Thyroid gland (tissue), 4 donors: ENCODE measurements at regions not wholly inside any gene's neighbourhood (a gene's known extent, or its start where the extent isn't known, plus 50 kb on each side); places are given as distances from the start of the nearest gene placed in this dataset.

ENCODE experiments used
- DNase-seq, 2 donors: peaks; one replicate each; pipeline ENCODE4 v3.0.0-alpha.2; 2019
- H3K27ac ChIP-seq, 3 donors: fragments of 200-600 bp; sonication (generic); 1 replicate in 2 of 3; 2 replicates in 1 of 3; pipeline ENCODE4 v1.5.1; 2016 to 2019; ENCODE audit warnings: mild to moderate bottlenecking in 1 of 3, moderate library complexity in 1 of 3
- H3K27me3 ChIP-seq: fragments of 200-600 bp; sonication (generic); one replicate; pipeline ENCODE4 v1.5.1; 2019
- H3K36me3 ChIP-seq, 2 donors: fragments of 200-600 bp; sonication (generic); one replicate each; pipeline ENCODE4 v1.5.1; 2016 to 2019
- H3K4me1 ChIP-seq, 2 donors: fragments of 200-600 bp; sonication (generic); one replicate each; pipeline ENCODE4 v1.5.1; 2017 to 2019
- H3K4me3 ChIP-seq, 3 donors: fragments of 200-600 bp; sonication (generic); replicated peaks in 1 of 3; 1 replicate in 2 of 3; 2 replicates in 1 of 3; pipeline ENCODE4 v1.5.1; 2016; ENCODE audit warnings: mild to moderate bottlenecking in 1 of 3
- H3K9me3 ChIP-seq: fragments of 200-600 bp; sonication (generic); one replicate; pipeline ENCODE4 v1.5.1; 2017
- POLR2A ChIP-seq, 2 donors: fragments of 450-650 bp; IDR thresholded peaks; one replicate each; pipeline ENCODE4 v1.6.1; 2017; ENCODE audit warnings: antibody characterized with exemption in 2 of 2, mild to moderate bottlenecking in 2 of 2, moderate library complexity in 1 of 2
- WGBS, 2 donors: methylation state at CpG; one replicate each; pipeline ENCODE4 v1.1.5; 2017; 5-methylcytosine and 5-hydroxymethylcytosine counted together
- intact Hi-C: fragments of 100-400 bp; cut with DNase I; formaldehyde crosslinking; loops from one replicate; pipeline ENCODE4 v1.15.1; 2023
- TF ChIP-seq, protein P1 (sequence below), 6 experiments: fragments of 200-600 bp in 3 of 6; fragments of 450-650 bp in 3 of 6; sonication (generic) in 3 of 6; IDR thresholded peaks; one replicate each; pipeline ENCODE4 v1.5.1; 2016 to 2019; ENCODE audit warnings: antibody characterized with exemption in 6 of 6, mild to moderate bottlenecking in 2 of 6, inconsistent platforms in 1 of 6, moderate library complexity in 1 of 6

DNA sequence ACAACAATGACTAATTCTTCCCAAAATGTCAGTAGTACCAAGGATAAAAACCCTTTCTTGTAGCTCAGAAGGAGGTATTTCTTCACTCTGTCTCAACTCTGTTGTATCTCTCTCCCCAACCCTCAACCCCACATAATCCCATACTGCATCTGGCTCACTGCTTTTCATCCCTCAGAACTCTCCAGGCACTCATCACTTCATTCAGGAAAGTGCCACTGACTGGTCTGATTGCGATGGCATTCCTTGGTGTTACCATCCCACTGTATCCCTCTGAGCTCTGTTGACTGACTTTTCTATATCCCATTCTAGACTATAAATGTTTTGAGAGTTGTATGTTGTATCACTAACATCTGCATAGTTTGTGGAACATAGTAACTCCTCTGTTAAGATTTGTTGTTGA, 483.5 kb upstream of the ADGRL2 start:
- intact Hi-C loops: no loop called here
- Histone ChIP-seq H3K4me3 (no peak overlapping the region), H3K27ac (no peak overlapping the region), H3K27me3 (no peaks in the 10 kb centered on the region), H3K36me3 (no peaks in the 10 kb centered on the region), H3K9me3 (no peaks in the 10 kb centered on the region), H3K4me1 (peaks cover 0 to 3% of the 10 kb centered on the region in 2 donors)
- 81 to 95% methylated on average over 1 of the region's 1 CpG for WGBS, 2 donors
- TF ChIP-seq POLR2A (IDR thresholded peaks at IDR 0.05): no peak
- TF ChIP-seq, protein P1, sequence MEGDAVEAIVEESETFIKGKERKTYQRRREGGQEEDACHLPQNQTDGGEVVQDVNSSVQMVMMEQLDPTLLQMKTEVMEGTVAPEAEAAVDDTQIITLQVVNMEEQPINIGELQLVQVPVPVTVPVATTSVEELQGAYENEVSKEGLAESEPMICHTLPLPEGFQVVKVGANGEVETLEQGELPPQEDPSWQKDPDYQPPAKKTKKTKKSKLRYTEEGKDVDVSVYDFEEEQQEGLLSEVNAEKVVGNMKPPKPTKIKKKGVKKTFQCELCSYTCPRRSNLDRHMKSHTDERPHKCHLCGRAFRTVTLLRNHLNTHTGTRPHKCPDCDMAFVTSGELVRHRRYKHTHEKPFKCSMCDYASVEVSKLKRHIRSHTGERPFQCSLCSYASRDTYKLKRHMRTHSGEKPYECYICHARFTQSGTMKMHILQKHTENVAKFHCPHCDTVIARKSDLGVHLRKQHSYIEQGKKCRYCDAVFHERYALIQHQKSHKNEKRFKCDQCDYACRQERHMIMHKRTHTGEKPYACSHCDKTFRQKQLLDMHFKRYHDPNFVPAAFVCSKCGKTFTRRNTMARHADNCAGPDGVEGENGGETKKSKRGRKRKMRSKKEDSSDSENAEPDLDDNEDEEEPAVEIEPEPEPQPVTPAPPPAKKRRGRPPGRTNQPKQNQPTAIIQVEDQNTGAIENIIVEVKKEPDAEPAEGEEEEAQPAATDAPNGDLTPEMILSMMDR (IDR thresholded peaks at IDR 0.05): no peak
- no peak for DNase-seq

DNA sequence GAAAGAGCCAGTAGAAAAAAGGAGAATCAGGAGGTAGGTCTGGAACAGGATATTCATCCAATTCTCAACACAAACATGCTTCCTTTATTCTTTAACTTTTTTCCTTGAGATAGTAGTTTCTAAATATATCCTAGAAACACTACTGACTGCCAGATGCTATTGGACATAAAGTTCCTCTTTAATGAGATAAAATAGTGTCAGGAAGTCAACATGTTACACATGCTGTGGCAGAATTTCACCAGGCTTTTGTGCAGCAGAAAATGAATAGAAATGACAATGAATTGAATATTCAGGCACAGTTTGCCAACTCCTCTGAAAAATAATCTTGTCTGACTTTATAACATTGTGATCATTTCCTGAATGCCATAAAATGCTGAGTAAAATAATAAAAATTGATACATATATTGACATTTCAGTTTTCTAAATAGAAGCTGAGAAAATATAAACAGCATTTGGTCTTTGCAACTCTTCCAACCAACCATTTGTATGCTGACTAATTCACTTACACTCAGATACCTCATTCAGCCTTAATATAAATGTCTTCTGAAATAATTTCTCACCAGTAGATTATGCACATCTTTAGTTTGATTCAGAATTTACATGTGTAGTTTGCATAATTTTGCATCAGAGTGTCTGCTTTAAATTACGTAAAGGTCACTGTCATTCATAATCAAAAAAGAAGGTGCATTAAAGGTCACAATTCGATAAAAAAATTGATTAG, 486.1 kb upstream of the ADGRL2 start:
- intact Hi-C loops: no loop called here
- TF ChIP-seq POLR2A (IDR thresholded peaks at IDR 0.05): no peak
- TF ChIP-seq, protein P1 (IDR thresholded peaks at IDR 0.05): no peak
- no peak for DNase-seq
- peaks cover 0 to 3% of the 10 kb centered on the region in 2 donors for H3K4me1 ChIP-seq
- no peaks in the 10 kb centered on the region for H3K27me3 ChIP-seq
- WGBS, 2 donors: 89 to 92% methylated on average over 2 of the region's 2 CpGs
- no peaks in the 10 kb centered on the region for H3K9me3 ChIP-seq
- H3K4me3 ChIP-seq: no peak overlapping the region
- no peak overlapping the region for H3K27ac ChIP-seq
- H3K36me3 ChIP-seq: no peaks in the 10 kb centered on the region

DNA sequence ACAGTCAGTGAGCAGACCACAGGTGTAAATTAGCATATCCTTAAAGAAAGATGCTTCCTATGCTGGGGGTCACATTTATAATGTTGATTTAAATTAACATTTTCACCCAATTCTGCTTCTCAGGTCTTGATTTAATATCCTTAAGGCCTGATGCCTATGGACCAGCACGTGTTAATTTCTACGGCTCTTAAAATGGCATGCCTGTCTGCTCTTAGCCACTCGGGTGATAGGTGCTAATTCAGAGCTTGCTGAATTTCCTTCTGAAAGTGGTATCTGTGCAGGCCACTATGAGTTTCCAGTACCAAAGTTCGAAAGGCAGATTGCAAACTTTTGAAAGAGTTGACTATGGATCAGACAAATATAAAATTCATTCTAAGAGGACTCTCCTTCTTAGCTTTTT, 487.4 kb upstream of the ADGRL2 start:
- TF ChIP-seq, protein P1 (IDR thresholded peaks at IDR 0.05): no peak
- no peak for TF ChIP-seq POLR2A (IDR thresholded peaks at IDR 0.05)
- intact Hi-C loops: no loop called here
- WGBS, 2 donors: 79% methylated on average over 4 of the region's 4 CpGs

DNA sequence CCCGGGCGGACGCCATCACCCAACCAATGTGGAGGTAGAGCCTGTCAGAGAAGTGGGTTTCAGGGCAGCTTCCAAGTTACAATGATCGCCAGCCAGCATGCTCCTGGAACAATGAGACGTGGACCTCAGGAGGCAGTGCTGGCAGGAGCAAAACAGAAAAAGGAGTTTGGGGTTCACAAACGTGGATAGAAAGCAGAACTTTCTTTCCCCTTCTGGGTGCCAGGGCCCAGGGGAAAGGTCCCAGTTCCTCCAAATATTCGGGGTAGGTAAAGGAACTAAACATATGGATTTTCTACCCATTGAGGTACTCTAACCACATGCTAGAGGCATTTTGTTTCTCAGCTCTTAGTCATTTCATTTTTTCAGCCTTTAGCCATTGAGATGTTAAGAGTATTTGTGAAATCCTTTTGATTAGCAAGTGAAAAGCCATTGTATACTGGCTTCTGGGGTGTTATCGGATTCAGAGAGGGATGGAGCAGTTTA, 488.4 kb upstream of the ADGRL2 start:
- intact Hi-C loops: no loop called here
- Histone ChIP-seq H3K27me3 (no peaks in the 10 kb centered on the region), H3K27ac (no peak overlapping the region), H3K36me3 (no peaks in the 10 kb centered on the region), H3K9me3 (no peaks in the 10 kb centered on the region), H3K4me3 (no peak overlapping the region), H3K4me1 (peaks cover 0 to 3% of the 10 kb centered on the region in 2 donors)
- TF ChIP-seq, protein P1 (IDR thresholded peaks at IDR 0.05): no peak
- TF ChIP-seq POLR2A (IDR thresholded peaks at IDR 0.05): no peak
- 89 to 91% methylated on average over 8 of the region's 8 CpGs for WGBS, 2 donors
- no peak for DNase-seq

More for the DNA sequence above, 487.4 kb upstream of the ADGRL2 start:
- no peaks in the 10 kb centered on the region for H3K27me3 ChIP-seq
- peaks cover 0 to 3% of the 10 kb centered on the region in 2 donors for H3K4me1 ChIP-seq
- H3K36me3 ChIP-seq: no peaks in the 10 kb centered on the region
- H3K27ac ChIP-seq: no peak overlapping the region
- DNase-seq: no peak
- no peaks in the 10 kb centered on the region for H3K9me3 ChIP-seq
- no peak overlapping the region for H3K4me3 ChIP-seq

- DNase-seq: no peak
- Histone ChIP-seq H3K36me3 (no peaks in the 10 kb centered on the region), H3K4me1 (peaks cover 0 to 3% of the 10 kb centered on the region in 2 donors), H3K9me3 (no peaks in the 10 kb centered on the region), H3K27me3 (no peaks in the 10 kb centered on the region), H3K27ac (no peak overlapping the region), H3K4me3 (no peak overlapping the region)
- intact Hi-C loops: no loop called here
- WGBS, 2 donors: 81 to 95% methylated on average over 1 of the region's 1 CpG
- TF ChIP-seq, protein P1 (IDR thresholded peaks at IDR 0.05): no peak
- TF ChIP-seq POLR2A (IDR thresholded peaks at IDR 0.05): no peak
Observed at GRCh38 chr1:81310250-81310649, 490.5 kb upstream of the ADGRL2 start.
